OCI-LY7 (cell line): ENCODE measurements at regions not wholly inside any gene's neighbourhood (a gene's known extent, or its start where the extent isn't known, plus 50 kb on each side); places are given as distances from the start of the nearest gene placed in this dataset.
"Not testable (repeated sequence)": the region's sequence is repeated elsewhere in the genome, so short reads cannot be mapped to it uniquely, and the experiment has no call there.

ENCODE experiments used
- EZH2phosphoT487 ChIP-seq: fragments of 200-600 bp; sonication (generic); IDR thresholded peaks from 2 replicates; pipeline ENCODE4 v1.6.1; 2018; ENCODE audit warnings: low read depth, borderline replicate concordance, mild to moderate bottlenecking, mixed run types, antibody characterized with exemption, low read length, moderate library complexity, mixed read lengths
- TF ChIP-seq, protein P1 (sequence below): fragments of 200-600 bp; sonication (generic); conservative IDR thresholded peaks from 2 replicates; pipeline ENCODE4 v1.5.1; 2014; ENCODE audit warnings: mild to moderate bottlenecking, antibody characterized with exemption, low read length, moderate library complexity, mixed read lengths

DNA sequence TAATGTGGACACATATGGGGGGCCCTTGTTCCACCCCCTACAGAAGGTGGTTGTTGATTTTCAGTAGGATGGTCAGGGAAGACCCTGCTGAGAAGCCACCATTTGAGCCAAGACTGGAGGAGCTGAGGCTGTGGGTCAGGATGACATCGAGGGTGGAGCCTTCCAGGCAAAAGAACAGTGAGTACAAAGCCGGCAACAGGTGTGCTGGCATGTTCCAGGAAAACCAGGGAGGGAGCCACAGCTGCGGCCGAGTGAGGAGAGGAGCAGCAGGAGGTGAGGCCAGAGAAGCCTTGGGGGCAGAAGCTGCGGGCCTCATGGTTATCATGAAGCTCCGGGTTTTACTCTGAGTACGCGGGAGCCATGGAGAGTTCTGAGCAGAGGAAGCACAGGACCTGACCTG is 126.9 kb upstream of the SULF2 start:
- TF ChIP-seq, protein P1, sequence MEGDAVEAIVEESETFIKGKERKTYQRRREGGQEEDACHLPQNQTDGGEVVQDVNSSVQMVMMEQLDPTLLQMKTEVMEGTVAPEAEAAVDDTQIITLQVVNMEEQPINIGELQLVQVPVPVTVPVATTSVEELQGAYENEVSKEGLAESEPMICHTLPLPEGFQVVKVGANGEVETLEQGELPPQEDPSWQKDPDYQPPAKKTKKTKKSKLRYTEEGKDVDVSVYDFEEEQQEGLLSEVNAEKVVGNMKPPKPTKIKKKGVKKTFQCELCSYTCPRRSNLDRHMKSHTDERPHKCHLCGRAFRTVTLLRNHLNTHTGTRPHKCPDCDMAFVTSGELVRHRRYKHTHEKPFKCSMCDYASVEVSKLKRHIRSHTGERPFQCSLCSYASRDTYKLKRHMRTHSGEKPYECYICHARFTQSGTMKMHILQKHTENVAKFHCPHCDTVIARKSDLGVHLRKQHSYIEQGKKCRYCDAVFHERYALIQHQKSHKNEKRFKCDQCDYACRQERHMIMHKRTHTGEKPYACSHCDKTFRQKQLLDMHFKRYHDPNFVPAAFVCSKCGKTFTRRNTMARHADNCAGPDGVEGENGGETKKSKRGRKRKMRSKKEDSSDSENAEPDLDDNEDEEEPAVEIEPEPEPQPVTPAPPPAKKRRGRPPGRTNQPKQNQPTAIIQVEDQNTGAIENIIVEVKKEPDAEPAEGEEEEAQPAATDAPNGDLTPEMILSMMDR, result not testable (repeated sequence)
- TF ChIP-seq EZH2phosphoT487, result not testable (repeated sequence)
